Fibroblast of pulmonary artery (primary cell): ENCODE measurements at regions not wholly inside any gene's neighbourhood (a gene's known extent, or its start where the extent isn't known, plus 50 kb on each side); places are given as distances from the start of the nearest gene placed in this dataset.
A peak's percentile ranks its signal among the peaks of the same experiment; 100 is the strongest.

ENCODE experiments used
- DNase-seq: peaks from one replicate; pipeline ENCODE4 v3.0.0-alpha.2; 2010; ENCODE audit warnings: low read depth
- H3K4me3 ChIP-seq: replicated peaks from 2 replicates; pipeline ENCODE4 v1.5.1; 2011; ENCODE audit warnings: low read depth, mild to moderate bottlenecking, control low read depth, low read length, moderate library complexity
- CTCF ChIP-seq: IDR thresholded peaks from 2 replicates; pipeline ENCODE4 v1.5.1; 2011; ENCODE audit warnings: mild to moderate bottlenecking, control low read depth, low read length, inconsistent platforms; ENCODE audit errors: missing control alignments

- TF ChIP-seq CTCF: no peak
- H3K4me3 ChIP-seq: no peak overlapping the region
- DNase-seq: no peak
Observed at GRCh38 chr11:33944345-33944692, 52.4 kb upstream of the LMO2 start.

GRCh38 chr11:33942954-33943353 lies 51.1 kb upstream of the LMO2 start:
- peak; percentile 9 for TF ChIP-seq CTCF
- peak; percentile 78 for DNase-seq
- no peak overlapping the region for H3K4me3 ChIP-seq

DNA sequence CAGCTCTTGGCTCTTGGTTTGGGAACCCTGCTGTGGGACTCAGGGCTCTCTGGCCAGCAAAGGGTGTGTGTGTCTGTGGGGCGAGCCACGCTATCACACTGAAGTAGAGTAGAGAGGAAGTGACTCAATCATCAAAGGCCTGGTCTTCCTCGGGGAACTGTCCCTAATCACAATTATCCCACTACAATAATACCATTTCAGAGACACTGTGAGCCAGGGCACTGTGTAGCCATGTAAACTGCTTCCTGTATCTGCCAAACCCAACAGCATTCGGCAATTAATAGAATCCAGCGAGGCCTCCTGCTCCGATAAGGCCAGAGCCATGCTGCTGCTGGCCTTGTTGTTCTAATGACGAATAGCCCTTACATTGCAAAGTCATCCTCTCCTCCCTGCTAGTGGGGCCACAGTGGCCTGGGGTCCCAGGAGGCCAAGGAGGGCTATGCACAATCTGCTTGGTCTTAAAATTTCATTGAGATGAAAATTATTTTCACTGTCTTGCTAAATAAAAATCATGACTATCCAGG lies 49.8 kb upstream of the LMO2 start:
- no peak for TF ChIP-seq CTCF
- H3K4me3 ChIP-seq: no peak overlapping the region
- peak; percentile 56 for DNase-seq
